DND-41 (cell line): ENCODE measurements at regions not wholly inside any gene's neighbourhood (a gene's known extent, or its start where the extent isn't known, plus 50 kb on each side); places are given as distances from the start of the nearest gene placed in this dataset.
"Not testable (repeated sequence)": the region's sequence is repeated elsewhere in the genome, so short reads cannot be mapped to it uniquely, and the experiment has no call there.

Experiments
- ATAC-seq: fragments of 200-7000 bp; cut with Tn5 transposase; 3 replicates; pipeline ENCODE4 v1.9.1; 2021; ENCODE audit warnings: low read depth; ENCODE audit not compliant: insufficient read depth
- DNase-seq: peaks from one replicate; pipeline ENCODE4 v3.0.0-alpha.2; 2020
- H2AFZ ChIP-seq: 2 replicates; pipeline ENCODE4 v1.6.0; 2012; ENCODE audit warnings: low read depth, low read length
- H3K27ac ChIP-seq: 2 replicates; pipeline ENCODE4 v1.5.1; 2012; ENCODE audit warnings: low read length, inconsistent platforms
- H3K27me3 ChIP-seq: fragments of 200-600 bp; sonication (generic); 2 replicates; pipeline ENCODE4 v1.6.0; 2012; ENCODE audit warnings: low read length, mild to moderate bottlenecking, inconsistent platforms; ENCODE audit not compliant: insufficient read depth, poor library complexity
- H3K36me3 ChIP-seq: 2 replicates; pipeline ENCODE4 v1.5.1; 2012; ENCODE audit warnings: low read length, inconsistent platforms; ENCODE audit not compliant: insufficient read depth
- H3K4me1 ChIP-seq: 2 replicates; pipeline ENCODE4 v1.5.1; 2012; ENCODE audit warnings: mild to moderate bottlenecking, low read length; ENCODE audit not compliant: insufficient read depth
- H3K4me2 ChIP-seq: 2 replicates; pipeline ENCODE4 v1.6.0; 2012; ENCODE audit warnings: mild to moderate bottlenecking, moderate library complexity, low read length, inconsistent platforms; ENCODE audit not compliant: insufficient read depth
- H3K4me3 ChIP-seq, 2 experiments: fragments of 200-600 bp in 1 of 2; shearing (Covaris generic) in 1 of 2; 2 replicates each; pipeline ENCODE4 v1.5.1; 2012 to 2016; ENCODE audit warnings: inconsistent platforms in 2 of 2, low read length in 2 of 2, mild to moderate bottlenecking in 2 of 2, low read depth in 1 of 2, moderate library complexity in 1 of 2
- H3K79me2 ChIP-seq: 2 replicates; pipeline ENCODE4 v1.6.0; 2012; ENCODE audit warnings: low read length, inconsistent platforms; ENCODE audit not compliant: insufficient read depth
- H3K9ac ChIP-seq: 2 replicates; pipeline ENCODE4 v1.6.0; 2012; ENCODE audit warnings: low read depth, mild to moderate bottlenecking, inconsistent platforms, low read length, moderate library complexity
- H3K9me3 ChIP-seq: 2 replicates; pipeline ENCODE4 v1.5.1; 2012; ENCODE audit warnings: low read length, moderate library complexity, mild to moderate bottlenecking, inconsistent platforms; ENCODE audit not compliant: insufficient read depth, severe bottlenecking
- H4K20me1 ChIP-seq: 2 replicates; pipeline ENCODE4 v1.6.0; 2012; ENCODE audit warnings: low read length; ENCODE audit not compliant: insufficient read depth
- CTCF ChIP-seq: IDR thresholded peaks from 2 replicates; pipeline ENCODE4 v1.5.1; 2012; ENCODE audit warnings: borderline replicate concordance, low read length, moderate library complexity, mild to moderate bottlenecking; ENCODE audit not compliant: poor library complexity, severe bottlenecking; ENCODE audit errors: extremely low read depth
- EZH2 ChIP-seq: IDR thresholded peaks from 3 replicates; pipeline ENCODE4 v1.6.1; 2012; ENCODE audit warnings: borderline replicate concordance, low read depth, mild to moderate bottlenecking, moderate library complexity, low read length, inconsistent platforms; ENCODE audit not compliant: severe bottlenecking

DNA sequence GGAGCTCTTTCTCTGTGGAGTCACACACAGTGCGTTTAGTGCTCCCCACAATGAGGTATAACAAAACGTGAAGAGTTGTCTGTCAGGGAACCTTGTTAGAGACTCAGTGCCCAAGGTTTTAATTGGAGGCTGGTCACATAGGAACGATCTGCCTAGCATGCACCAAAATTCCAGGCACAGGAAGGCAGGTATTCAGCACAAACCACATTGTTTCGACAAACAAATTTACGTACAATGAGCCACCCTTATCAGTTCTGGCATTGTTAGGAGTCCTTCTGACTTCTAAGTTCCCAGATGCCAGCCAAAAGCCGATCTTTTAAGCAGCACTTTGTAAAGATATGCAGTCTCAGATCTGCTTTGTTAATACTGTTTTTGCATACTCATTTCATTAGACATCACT lies 414.2 kb upstream of the MTPN start:
- Histone ChIP-seq H3K79me2 (no peaks in the 10 kb centered on the region), H3K4me3 (no peak overlapping the region), H3K4me1 (no peaks in the 10 kb centered on the region), H4K20me1 (no peaks in the 10 kb centered on the region), H2AFZ (no peak overlapping the region), H3K36me3 (no peaks in the 10 kb centered on the region), H3K4me2 (no peak overlapping the region), H3K27ac (no peak overlapping the region), H3K9me3 (no peaks in the 10 kb centered on the region), H3K27me3 (no peaks in the 10 kb centered on the region), H3K9ac (no peak overlapping the region)
- ATAC-seq, result no peak
- TF ChIP-seq CTCF (no peak), EZH2 (no peak)
- no peak for DNase-seq

GRCh38 chr7:136389933-136390332 lies 412.8 kb upstream of the MTPN start:
- H3K27me3 ChIP-seq, result no peaks in the 10 kb centered on the region
- DNase-seq (no peak), ATAC-seq (no peak)
- no peak overlapping the region for H3K27ac ChIP-seq
- H3K9me3 ChIP-seq, result no peaks in the 10 kb centered on the region
- no peaks in the 10 kb centered on the region for H3K4me1 ChIP-seq
- H3K4me3 ChIP-seq, result no peak overlapping the region
- H2AFZ ChIP-seq, result no peak overlapping the region
- H3K36me3 ChIP-seq, result no peaks in the 10 kb centered on the region
- no peak overlapping the region for H3K9ac ChIP-seq
- H4K20me1 ChIP-seq, result no peaks in the 10 kb centered on the region
- H3K4me2 ChIP-seq, result no peak overlapping the region
- no peaks in the 10 kb centered on the region for H3K79me2 ChIP-seq
- TF ChIP-seq CTCF (no peak), EZH2 (no peak)

GRCh38 chr7:136386876-136387275 lies 409.7 kb upstream of the MTPN start:
- H3K27me3 ChIP-seq, result no peaks in the 10 kb centered on the region
- H3K9ac ChIP-seq, result no peak overlapping the region
- TF ChIP-seq EZH2, result no peak
- TF ChIP-seq CTCF, result no peak
- H2AFZ ChIP-seq, result no peak overlapping the region
- H3K79me2 ChIP-seq, result no peaks in the 10 kb centered on the region
- H3K4me2 ChIP-seq, result no peak overlapping the region
- H3K4me1 ChIP-seq, result no peaks in the 10 kb centered on the region
- DNase-seq (no peak), ATAC-seq (no peak)
- H3K9me3 ChIP-seq, result no peaks in the 10 kb centered on the region
- H3K27ac ChIP-seq, result no peak overlapping the region
- no peaks in the 10 kb centered on the region for H3K36me3 ChIP-seq
- H3K4me3 ChIP-seq, result no peak overlapping the region
- H4K20me1 ChIP-seq, result no peaks in the 10 kb centered on the region

- H2AFZ ChIP-seq, H3K27ac ChIP-seq, H3K27me3 ChIP-seq, H4K20me1 ChIP-seq, H3K79me2 ChIP-seq, H3K4me2 ChIP-seq, H3K4me3 ChIP-seq, H3K9ac ChIP-seq, H3K4me1 ChIP-seq, ATAC-seq, DNase-seq, H3K36me3 ChIP-seq, H3K9me3 ChIP-seq: not testable (repeated sequence)
These were observed 394.2 kb upstream of the MTPN start for GRCh38 chr7:136371409-136371808.
